Thyroid gland (tissue), 4 donors: ENCODE measurements at regions not wholly inside any gene's neighbourhood (a gene's known extent, or its start where the extent isn't known, plus 50 kb on each side); places are given as distances from the start of the nearest gene placed in this dataset.

Experiments
- CTCF ChIP-seq, 6 experiments: fragments of 200-600 bp in 3 of 6; fragments of 450-650 bp in 3 of 6; sonication (generic) in 3 of 6; IDR thresholded peaks; one replicate each; pipeline ENCODE4 v1.5.1; 2016 to 2019; ENCODE audit warnings: antibody characterized with exemption in 6 of 6, mild to moderate bottlenecking in 2 of 6, inconsistent platforms in 1 of 6, moderate library complexity in 1 of 6
- POLR2A ChIP-seq, 2 donors: fragments of 450-650 bp; IDR thresholded peaks; one replicate each; pipeline ENCODE4 v1.6.1; 2017; ENCODE audit warnings: antibody characterized with exemption in 2 of 2, mild to moderate bottlenecking in 2 of 2, moderate library complexity in 1 of 2

GRCh38 chrX:22760513-22761057 lies 239.2 kb upstream of the DDX53 start:
- TF ChIP-seq CTCF (IDR thresholded peaks at IDR 0.05) (no peak), POLR2A (IDR thresholded peaks at IDR 0.05) (no peak)
